CD4-positive, alpha-beta T cell (primary cell): ENCODE measurements at regions not wholly inside any gene's neighbourhood (a gene's known extent, or its start where the extent isn't known, plus 50 kb on each side); places are given as distances from the start of the nearest gene placed in this dataset.

Experiments
- ATAC-seq: fragments of 200-7000 bp; cut with Tn5 transposase; one replicate; pipeline ENCODE4 v1.10.0; 2022; ENCODE audit warnings: mild to moderate bottlenecking; ENCODE audit not compliant: poor library complexity
- CTCF ChIA-PET: fragments of 350-600 bp; sonication (Branson Sonifier 250); formaldehyde crosslinking; loops from one replicate; lab custom pipeline; 2021; ENCODE audit warnings: antibody characterized with exemption, inconsistent platforms; lab: Charles Lee
- POLR2A ChIA-PET: fragments of 350-600 bp; sonication (Branson Sonifier 250); formaldehyde crosslinking; loops from one replicate; lab custom pipeline; 2021; ENCODE audit warnings: antibody characterized with exemption, inconsistent platforms; lab: Charles Lee
- DNase-seq, 14 experiments: peaks; one replicate each; pipeline ENCODE4 v3.0.0-alpha.2; 2013 to 2020; ENCODE audit warnings: mixed read lengths in 2 of 14
- H3K27ac ChIP-seq, 2 donors: one replicate each; pipeline versions ENCODE4 v1.5.1 to v1.7.0; 2013; ENCODE audit warnings: low read length in 2 of 2, low read depth in 1 of 2, mild to moderate bottlenecking in 1 of 2
- H3K27me3 ChIP-seq, 2 experiments: 1 replicate in 1 of 2; 2 replicates in 1 of 2; pipeline versions ENCODE4 v1.6.1 to v1.7.0; 2013; ENCODE audit warnings: low read length in 2 of 2, control low read depth in 1 of 2, mild to moderate bottlenecking in 1 of 2, moderate library complexity in 1 of 2; ENCODE audit not compliant: insufficient read depth in 2 of 2, control insufficient read depth in 1 of 2
- H3K36me3 ChIP-seq: one replicate; pipeline ENCODE4 v1.6.1; 2013; ENCODE audit warnings: low read length, control low read depth; ENCODE audit not compliant: insufficient read depth
- H3K4me1 ChIP-seq: one replicate; pipeline ENCODE4 v1.6.1; 2013; ENCODE audit warnings: low read length, control low read depth; ENCODE audit not compliant: insufficient read depth
- H3K4me3 ChIP-seq: one replicate; pipeline ENCODE4 v1.5.1; 2013; ENCODE audit warnings: mild to moderate bottlenecking, low read length, moderate library complexity
- H3K9me3 ChIP-seq, 2 experiments: 1 replicate in 1 of 2; 2 replicates in 1 of 2; pipeline versions ENCODE4 v1.6.1 to v1.7.0; 2013; ENCODE audit warnings: low read length in 2 of 2, mild to moderate bottlenecking in 2 of 2, control low read depth in 1 of 2, moderate library complexity in 1 of 2; ENCODE audit not compliant: control insufficient read depth in 1 of 2, insufficient read depth in 1 of 2
- H3K27ac Mint-ChIP-seq: one replicate; pipeline ENCODE4 v1.8.0; 2020; ENCODE audit warnings: mixed read lengths
- H3K27me3 Mint-ChIP-seq: one replicate; pipeline ENCODE4 v1.8.0; 2021; ENCODE audit warnings: mixed read lengths
- H3K36me3 Mint-ChIP-seq: one replicate; pipeline ENCODE4 v1.8.0; 2021; ENCODE audit warnings: low read depth, mixed read lengths
- H3K4me1 Mint-ChIP-seq: one replicate; pipeline ENCODE4 v1.8.0; 2021; ENCODE audit warnings: low read depth, mixed read lengths
- H3K4me3 Mint-ChIP-seq: one replicate; pipeline ENCODE4 v1.8.0; 2020; ENCODE audit warnings: mild to moderate bottlenecking, mixed read lengths
- H3K9me3 Mint-ChIP-seq: one replicate; pipeline ENCODE4 v1.8.0; 2020; ENCODE audit warnings: mixed read lengths
- intact Hi-C, 2 experiments: fragments of 100-400 bp; cut with DNase I in 1 of 2; cut with micrococcal nuclease in 1 of 2; formaldehyde crosslinking; loops; one replicate each; pipeline versions ENCODE4 v1.15.1 to v1.9.0; 2023 to 2025; cut with DNase I, micrococcal nuclease
- TF ChIP-seq, protein P1 (sequence below): fragments of 200-600 bp; IDR thresholded peaks from one replicate; pipeline ENCODE4 v1.8.0; 2022; ENCODE audit warnings: antibody characterized with exemption, mild to moderate bottlenecking

DNA sequence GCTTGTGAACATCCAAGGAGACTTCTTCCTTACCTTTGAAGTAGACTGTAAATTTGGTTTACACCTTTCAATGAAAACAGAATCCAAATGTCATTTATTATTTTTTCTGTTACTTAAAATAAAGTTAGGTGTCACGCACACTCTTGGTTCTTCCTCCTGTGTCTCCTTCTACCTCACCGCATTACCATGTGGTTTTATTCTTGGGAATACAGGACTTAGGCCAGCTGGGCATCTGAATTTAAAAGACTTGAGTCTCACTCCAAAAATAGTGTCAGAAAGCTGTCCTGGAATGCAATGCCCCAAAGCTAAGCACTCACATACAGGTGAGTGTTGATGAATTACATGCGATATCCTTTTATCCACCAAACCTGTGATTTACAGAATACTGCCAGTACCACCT, 66.4 kb downstream of the MAF start:
- Histone ChIP-seq H3K36me3 (no peaks in the 10 kb centered on the region), H3K27me3 (no peaks in the 10 kb centered on the region), H3K4me3 (no peak overlapping the region), H3K9me3 (no peaks in the 10 kb centered on the region), H3K4me1 (no peaks in the 10 kb centered on the region), H3K27ac (no peak overlapping the region)
- intact Hi-C loops, result no loop called here
- ChIA-PET CTCF (no interaction called here), POLR2A (interaction anchor here (0.6 kb wide), 1 partner anchor 626 kb away, joined by 3 read pairs; no protein-coding TSS in a partner anchor)
- H3K4me3 Mint-ChIP-seq, result no peak overlapping the region
- H3K36me3 Mint-ChIP-seq, result no peaks in the 10 kb centered on the region
- no peaks in the 10 kb centered on the region for H3K9me3 Mint-ChIP-seq
- TF ChIP-seq, protein P1, sequence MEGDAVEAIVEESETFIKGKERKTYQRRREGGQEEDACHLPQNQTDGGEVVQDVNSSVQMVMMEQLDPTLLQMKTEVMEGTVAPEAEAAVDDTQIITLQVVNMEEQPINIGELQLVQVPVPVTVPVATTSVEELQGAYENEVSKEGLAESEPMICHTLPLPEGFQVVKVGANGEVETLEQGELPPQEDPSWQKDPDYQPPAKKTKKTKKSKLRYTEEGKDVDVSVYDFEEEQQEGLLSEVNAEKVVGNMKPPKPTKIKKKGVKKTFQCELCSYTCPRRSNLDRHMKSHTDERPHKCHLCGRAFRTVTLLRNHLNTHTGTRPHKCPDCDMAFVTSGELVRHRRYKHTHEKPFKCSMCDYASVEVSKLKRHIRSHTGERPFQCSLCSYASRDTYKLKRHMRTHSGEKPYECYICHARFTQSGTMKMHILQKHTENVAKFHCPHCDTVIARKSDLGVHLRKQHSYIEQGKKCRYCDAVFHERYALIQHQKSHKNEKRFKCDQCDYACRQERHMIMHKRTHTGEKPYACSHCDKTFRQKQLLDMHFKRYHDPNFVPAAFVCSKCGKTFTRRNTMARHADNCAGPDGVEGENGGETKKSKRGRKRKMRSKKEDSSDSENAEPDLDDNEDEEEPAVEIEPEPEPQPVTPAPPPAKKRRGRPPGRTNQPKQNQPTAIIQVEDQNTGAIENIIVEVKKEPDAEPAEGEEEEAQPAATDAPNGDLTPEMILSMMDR, result no peak
- H3K27ac Mint-ChIP-seq, result no peak overlapping the region
- DNase-seq, result no peak
- H3K4me1 Mint-ChIP-seq, result no peaks in the 10 kb centered on the region
- no peak for ATAC-seq
- H3K27me3 Mint-ChIP-seq, result no peaks in the 10 kb centered on the region

GRCh38 chr16:79533292-79533691, 67.2 kb downstream of the MAF start:
- Histone ChIP-seq H3K4me3 (no peak overlapping the region), H3K4me1 (no peaks in the 10 kb centered on the region), H3K27ac (no peak overlapping the region), H3K27me3 (no peaks in the 10 kb centered on the region), H3K9me3 (no peaks in the 10 kb centered on the region), H3K36me3 (no peaks in the 10 kb centered on the region)
- H3K27ac Mint-ChIP-seq, result no peak overlapping the region
- ATAC-seq, result no peak
- DNase-seq, result no peak
- H3K4me3 Mint-ChIP-seq, result no peak overlapping the region
- TF ChIP-seq, protein P1, result no peak
- H3K4me1 Mint-ChIP-seq, result no peaks in the 10 kb centered on the region
- no peaks in the 10 kb centered on the region for H3K27me3 Mint-ChIP-seq
- ChIA-PET CTCF (no interaction called here), POLR2A (no interaction called here)
- no peaks in the 10 kb centered on the region for H3K9me3 Mint-ChIP-seq
- no peaks in the 10 kb centered on the region for H3K36me3 Mint-ChIP-seq
- intact Hi-C loops, result no loop called here

- H3K4me3 Mint-ChIP-seq, result no peak overlapping the region
Measured at GRCh38 chr16:79532785-79533184, 67.8 kb downstream of the MAF start.

More at GRCh38 chr16:79532785-79533184, 67.8 kb downstream of the MAF start:
- no peak overlapping the region for H3K4me3 ChIP-seq
- Mint-ChIP-seq H3K9me3 (no peaks in the 10 kb centered on the region), H3K36me3 (no peaks in the 10 kb centered on the region), H3K27me3 (no peaks in the 10 kb centered on the region), H3K4me1 (no peaks in the 10 kb centered on the region), H3K27ac (no peak overlapping the region)
- no peaks in the 10 kb centered on the region for H3K27me3 ChIP-seq
- H3K9me3 ChIP-seq, result no peaks in the 10 kb centered on the region
- H3K27ac ChIP-seq, result no peak overlapping the region
- DNase-seq (no peak), ATAC-seq (no peak)
- ChIA-PET CTCF (no interaction called here), POLR2A (no interaction called here)
- no peaks in the 10 kb centered on the region for H3K36me3 ChIP-seq
- intact Hi-C loops, result no loop called here
- H3K4me1 ChIP-seq, result no peaks in the 10 kb centered on the region
- TF ChIP-seq, protein P1, result no peak
